EL (cell line): ENCODE measurements at regions not wholly inside any gene's neighbourhood (a gene's known extent, or its start where the extent isn't known, plus 50 kb on each side); places are given as distances from the start of the nearest gene placed in this dataset.
A peak's percentile ranks its signal among the peaks of the same experiment; 100 is the strongest.

Source experiments
- DNase-seq: peaks from one replicate; pipeline ENCODE4 v3.0.0-alpha.2; 2016

- no peak for DNase-seq
Observed at GRCh38 chr2:207464007-207464406, 65.8 kb upstream of the CREB1 start.

- DNase-seq, result no peak
Observed at GRCh38 chr2:207465894-207466293, 63.9 kb upstream of the CREB1 start.

- peak; percentile 79 for DNase-seq
Observed at GRCh38 chr2:207467716-207468347, 61.9 kb upstream of the CREB1 start.

GRCh38 chr2:207468488-207468887 is 61.3 kb upstream of the CREB1 start:
- DNase-seq, result no peak

- DNase-seq, result no peak
Observed at GRCh38 chr2:207469451-207469850, 60.3 kb upstream of the CREB1 start.

- no peak for DNase-seq
Observed at GRCh38 chr2:207469943-207470729, 59.6 kb upstream of the CREB1 start.

- no peak for DNase-seq
Observed at GRCh38 chr2:207471261-207471660, 58.5 kb upstream of the CREB1 start.

GRCh38 chr2:207472343-207473048 is 57.3 kb upstream of the CREB1 start:
- DNase-seq, result no peak

GRCh38 chr2:207473049-207473930 is 56.5 kb upstream of the CREB1 start:
- peak; percentile 81 for DNase-seq

- no peak for DNase-seq
Observed at GRCh38 chr2:207473931-207474235, 55.9 kb upstream of the CREB1 start.

- peak; percentile 60 for DNase-seq
Observed at GRCh38 chr2:207474863-207475485, 54.8 kb upstream of the CREB1 start.

- no peak for DNase-seq
Observed at GRCh38 chr2:207475546-207475945, 54.2 kb upstream of the CREB1 start.

- DNase-seq, result no peak
Observed at GRCh38 chr2:207477896-207478295, 51.9 kb upstream of the CREB1 start.

GRCh38 chr2:207478572-207478971 is 51.2 kb upstream of the CREB1 start:
- DNase-seq, result no peak

- DNase-seq, result no peak
Observed at GRCh38 chr2:207479198-207479785, 50.5 kb upstream of the CREB1 start.
